HG03342 (cell line): ENCODE measurements at regions not wholly inside any gene's neighbourhood (a gene's known extent, or its start where the extent isn't known, plus 50 kb on each side); places are given as distances from the start of the nearest gene placed in this dataset.
"Not testable (repeated sequence)": the region's sequence is repeated elsewhere in the genome, so short reads cannot be mapped to it uniquely, and the experiment has no call there.

Experiments
- ATAC-seq: cut with Tn5 transposase; IDR thresholded peaks from one replicate; pipeline ENCODE4 v1.9.1; 2021; ENCODE audit warnings: mild to moderate bottlenecking, moderate library complexity; ENCODE audit not compliant: unreplicated experiment

DNA sequence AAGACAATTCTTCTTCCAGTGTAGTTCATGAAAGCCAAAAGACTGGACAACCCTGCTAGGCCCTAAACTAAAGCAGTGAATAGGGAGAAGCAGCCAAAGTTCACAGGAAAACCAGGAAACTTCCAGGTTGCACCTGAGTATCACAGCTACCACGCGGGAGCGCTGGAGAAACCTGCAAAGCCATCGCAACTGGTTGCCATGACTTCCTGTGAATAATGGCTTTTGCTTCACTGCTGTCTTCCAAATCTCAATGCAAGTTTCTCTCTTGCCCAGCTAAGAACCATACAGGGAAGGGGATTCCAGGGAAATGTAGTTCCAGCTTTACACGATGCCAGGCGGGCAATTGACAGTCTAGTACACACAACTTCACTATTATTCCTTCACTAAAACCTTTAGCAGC, 114.1 kb downstream of the GXYLT1 start:
- no peak for ATAC-seq

GRCh38 chr12:42027546-42027945, 117.1 kb downstream of the GXYLT1 start:
- no peak for ATAC-seq

DNA sequence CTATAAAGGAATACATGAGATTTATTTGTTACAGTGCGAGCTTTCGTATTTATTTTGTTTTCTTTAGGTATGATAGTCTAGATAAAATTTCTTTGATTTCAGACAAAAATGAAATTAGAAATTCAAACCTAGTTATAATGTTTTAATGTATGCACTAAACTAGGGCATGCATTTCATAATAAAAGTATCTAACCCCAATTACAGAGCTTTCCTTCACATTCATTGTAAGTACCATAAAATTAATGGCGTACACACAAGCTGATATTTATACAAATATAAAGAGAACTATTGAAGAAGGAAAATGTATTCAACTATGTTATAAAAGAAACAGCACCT, 120.2 kb downstream of the GXYLT1 start:
- ATAC-seq = no peak

- peak; percentile 94 for ATAC-seq
Measured at GRCh38 chr12:42023733-42024494, 120.8 kb downstream of the GXYLT1 start.

DNA sequence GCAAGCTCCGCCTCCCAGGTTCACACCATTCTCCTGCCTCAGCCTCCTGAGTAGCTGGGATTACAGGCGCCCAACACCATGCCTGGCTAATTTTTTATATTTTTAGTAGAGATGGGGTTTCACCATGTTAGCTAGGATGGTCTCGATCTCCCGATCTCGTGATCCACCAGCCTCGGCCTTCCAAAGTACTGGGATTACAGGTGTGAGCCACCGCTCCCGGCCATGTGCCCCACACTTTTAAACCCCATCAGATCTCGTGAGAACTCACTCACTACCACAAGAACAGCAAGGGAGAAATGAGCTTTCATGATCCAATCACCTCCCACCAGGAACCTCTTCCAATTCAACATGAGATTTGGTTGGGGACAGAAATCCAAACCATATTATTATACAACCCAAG, 122.7 kb downstream of the GXYLT1 start:
- ATAC-seq = not testable (repeated sequence)

DNA sequence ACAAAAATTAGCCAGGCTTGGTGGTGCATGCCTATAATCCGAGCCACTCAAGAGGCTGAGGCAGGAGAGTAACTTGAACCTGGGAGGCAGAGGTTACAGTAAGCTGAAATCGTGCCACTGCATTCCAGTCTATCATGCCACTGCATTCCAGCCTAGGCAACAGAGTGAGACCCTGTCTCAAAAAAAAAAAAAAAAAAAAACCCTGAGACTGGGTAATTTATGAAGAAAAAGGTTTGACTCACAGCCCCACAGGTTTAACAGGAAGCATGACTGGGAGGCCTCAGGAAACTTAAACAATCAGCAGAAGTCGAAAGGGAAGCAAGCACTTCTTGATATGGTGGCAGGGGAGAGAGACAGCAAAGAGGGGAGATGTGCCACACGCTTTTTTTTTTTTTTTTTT, 123.2 kb downstream of the GXYLT1 start:
- ATAC-seq = no peak

GRCh38 chr12:42020226-42020625, 124.4 kb downstream of the GXYLT1 start:
- ATAC-seq = no peak

DNA sequence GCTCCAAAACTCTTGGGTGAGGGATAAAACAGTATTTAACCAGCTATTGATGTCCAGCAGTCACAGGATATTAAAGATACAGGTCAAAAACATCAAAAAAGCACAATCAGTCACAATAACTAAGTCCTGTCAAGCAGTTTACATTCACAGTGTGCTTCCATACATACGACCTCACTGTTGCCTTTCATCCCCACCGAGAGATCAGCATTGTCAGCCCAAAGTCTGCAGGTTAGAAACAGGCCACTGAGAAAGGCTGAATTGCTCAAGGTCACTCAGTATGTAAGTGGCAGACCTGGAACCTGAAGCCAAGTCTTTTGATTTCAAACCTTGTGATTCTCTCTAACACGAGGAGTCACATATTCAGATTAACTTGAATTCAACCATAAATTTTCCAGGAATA, 124.9 kb downstream of the GXYLT1 start:
- no peak for ATAC-seq

DNA sequence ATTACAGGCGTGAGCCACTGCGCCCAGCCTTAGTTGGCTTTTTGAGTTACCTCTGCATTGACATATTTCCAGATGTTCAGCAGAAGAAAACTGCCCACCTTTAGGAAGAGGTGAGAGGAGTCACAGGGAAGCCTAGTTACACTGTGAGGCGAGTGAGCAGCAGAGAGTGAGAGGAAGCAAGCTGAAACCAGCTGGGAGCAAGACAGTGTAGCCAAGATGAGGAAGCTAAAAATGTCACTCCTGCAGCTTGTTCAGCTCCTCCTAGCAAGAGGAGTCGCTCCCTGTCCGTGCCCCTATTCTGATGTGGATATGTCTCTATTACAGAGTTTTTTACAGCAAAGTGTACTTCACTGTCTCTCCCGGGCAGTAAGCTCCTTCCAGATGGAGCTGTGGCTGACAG, 127.6 kb downstream of the GXYLT1 start:
- no peak for ATAC-seq

DNA sequence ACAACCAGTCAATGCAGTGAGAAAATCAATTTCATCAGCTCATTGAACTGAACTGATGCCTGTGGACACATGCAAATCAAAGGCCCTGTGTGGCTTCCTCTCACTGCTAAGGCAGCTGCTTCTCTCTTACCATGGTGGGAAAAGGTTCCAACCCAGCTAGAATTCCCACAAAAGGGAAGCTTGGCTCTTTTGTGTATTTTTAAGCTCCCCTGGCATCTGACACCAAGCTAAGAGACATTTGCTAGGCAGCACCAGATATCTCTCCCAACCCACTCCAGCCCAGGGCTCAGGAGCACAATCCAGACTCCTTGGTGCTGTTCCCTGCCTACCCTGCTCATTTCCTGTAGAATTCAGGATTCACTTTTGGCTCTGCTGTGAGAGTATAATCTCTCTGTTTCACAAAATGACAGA, 129.6 kb downstream of the GXYLT1 start:
- no peak for ATAC-seq

GRCh38 chr12:42012501-42012900, 132.2 kb downstream of the GXYLT1 start:
- ATAC-seq = not testable (repeated sequence)

- ATAC-seq = no peak
Measured at GRCh38 chr12:42010715-42011114, 134.0 kb downstream of the GXYLT1 start.

GRCh38 chr12:42010257-42010656, 134.4 kb downstream of the GXYLT1 start:
- no peak for ATAC-seq

DNA sequence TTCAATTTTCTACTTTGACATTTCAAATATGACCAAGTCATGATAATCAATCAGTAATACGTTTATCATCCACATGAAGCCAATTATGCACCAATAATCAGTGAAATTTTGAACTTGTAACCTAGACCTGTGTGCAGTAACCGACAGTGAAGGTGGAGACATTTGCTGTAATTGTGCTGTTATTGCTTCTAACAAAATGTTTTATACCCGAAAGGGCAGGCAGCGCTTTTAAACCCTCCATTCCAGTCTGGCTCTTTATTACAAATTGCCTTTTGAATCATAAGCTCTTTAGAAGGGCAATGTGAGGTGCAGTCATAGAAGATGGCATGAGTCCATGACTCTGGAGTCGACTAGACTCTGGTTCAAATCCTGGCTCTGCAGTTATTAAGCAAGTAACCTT, 135.7 kb downstream of the GXYLT1 start:
- ATAC-seq = no peak

DNA sequence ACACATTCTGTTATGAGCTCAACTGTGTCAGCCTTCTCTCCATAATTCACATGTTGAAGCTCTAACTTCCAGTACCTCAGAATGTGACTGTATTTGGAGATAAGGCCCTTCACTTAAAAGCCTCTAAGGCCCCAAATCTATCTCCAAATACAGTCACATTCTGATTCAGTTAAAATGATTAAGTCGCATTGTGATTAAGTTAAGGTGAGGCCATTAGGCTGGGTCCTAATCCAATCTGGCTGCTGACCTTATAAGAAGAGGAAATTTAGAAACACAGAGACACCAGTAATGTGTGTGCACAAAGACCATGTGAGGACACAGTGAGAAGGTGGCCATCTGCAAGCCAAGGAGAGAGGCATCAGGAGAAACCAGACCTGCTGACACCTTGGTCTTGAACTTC, 141.6 kb downstream of the GXYLT1 start:
- ATAC-seq = no peak

DNA sequence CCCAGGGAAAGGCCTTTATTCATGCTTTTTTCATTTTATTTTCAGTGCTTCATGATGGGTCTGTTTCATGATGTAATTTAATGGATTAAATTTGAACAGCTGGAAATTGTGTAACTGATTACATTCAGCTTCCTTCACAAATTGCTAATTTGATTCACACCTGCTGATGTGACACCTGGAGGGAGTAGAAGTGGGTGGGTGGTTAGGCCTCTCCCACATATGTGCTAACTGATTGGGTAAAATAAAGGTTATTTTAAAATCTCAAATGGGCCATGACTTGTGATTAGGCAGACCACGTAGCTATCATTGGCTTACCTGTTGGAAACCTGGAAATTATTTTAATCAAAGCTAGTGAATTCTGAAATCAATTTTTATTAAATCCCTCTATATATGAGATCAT, 142.1 kb downstream of the GXYLT1 start:
- ATAC-seq = no peak

DNA sequence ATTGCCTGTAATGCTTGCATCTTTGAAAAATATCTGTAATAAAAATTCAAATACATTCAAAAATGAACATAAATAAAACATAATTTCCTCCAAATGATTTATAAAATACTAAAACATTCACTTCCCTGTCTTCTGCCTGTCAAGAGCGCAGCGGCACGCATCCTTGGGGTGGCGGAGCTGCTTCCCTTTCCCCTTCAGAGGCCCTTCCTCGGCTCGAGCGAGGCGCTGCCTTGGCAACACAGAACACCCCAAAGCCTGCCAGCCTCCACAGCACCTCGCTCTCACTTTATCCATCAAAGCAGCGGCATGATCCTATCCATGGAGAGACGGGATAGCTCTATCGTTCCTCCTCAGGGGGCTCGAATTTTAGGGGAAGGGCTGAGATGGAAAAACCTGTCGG, 146.2 kb downstream of the GXYLT1 start:
- no peak for ATAC-seq

- no peak for ATAC-seq
Measured at GRCh38 chr12:41993283-41993682, 151.4 kb downstream of the GXYLT1 start.

DNA sequence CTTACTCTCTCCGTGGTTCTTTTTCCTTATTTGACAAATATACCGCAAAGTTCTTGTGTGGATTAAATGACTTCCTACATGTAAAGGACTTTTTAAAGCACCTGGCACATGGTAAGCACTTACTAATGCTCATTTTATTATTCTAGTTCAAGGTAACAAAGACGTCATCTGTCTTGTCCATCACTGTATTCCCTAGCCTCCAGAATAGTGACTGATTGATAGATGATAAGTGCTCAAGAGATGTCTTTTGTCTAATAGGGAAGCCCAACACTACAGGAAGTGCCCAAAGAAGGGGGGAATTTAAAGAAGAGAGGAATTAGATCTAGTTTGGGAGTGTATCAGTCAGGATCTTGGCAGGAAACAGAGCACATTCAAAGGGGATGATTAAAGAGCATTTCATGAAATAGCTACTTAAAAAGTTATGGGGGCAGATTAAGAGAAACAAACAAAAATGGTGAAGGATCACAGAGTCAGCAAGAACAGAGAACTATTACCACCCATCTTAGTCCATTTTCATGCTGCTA, 151.9 kb downstream of the GXYLT1 start:
- no peak for ATAC-seq

GRCh38 chr12:41992022-41992421, 152.7 kb downstream of the GXYLT1 start:
- no peak for ATAC-seq

DNA sequence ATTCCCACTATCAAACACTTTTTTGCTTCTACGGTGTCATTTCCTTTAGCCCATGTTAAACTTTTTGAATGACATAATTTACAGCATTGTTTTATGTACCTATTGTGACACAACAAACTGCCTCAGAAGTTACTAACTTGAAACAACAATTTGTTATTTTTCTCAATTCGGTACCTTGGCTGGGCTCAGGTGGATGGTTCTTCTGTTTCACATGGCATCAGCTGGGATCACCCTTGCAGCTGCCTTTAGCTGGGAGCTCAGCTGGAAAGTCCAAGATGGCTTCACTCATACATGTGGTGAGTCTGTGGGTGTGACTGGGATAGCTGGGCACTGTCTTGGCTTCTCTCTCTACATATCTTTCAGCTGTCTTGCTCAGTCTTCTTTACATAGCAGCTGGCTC, 156.0 kb downstream of the GXYLT1 start:
- no peak for ATAC-seq

GRCh38 chr12:41986513-41986912, 158.2 kb downstream of the GXYLT1 start:
- not testable (repeated sequence) for ATAC-seq

DNA sequence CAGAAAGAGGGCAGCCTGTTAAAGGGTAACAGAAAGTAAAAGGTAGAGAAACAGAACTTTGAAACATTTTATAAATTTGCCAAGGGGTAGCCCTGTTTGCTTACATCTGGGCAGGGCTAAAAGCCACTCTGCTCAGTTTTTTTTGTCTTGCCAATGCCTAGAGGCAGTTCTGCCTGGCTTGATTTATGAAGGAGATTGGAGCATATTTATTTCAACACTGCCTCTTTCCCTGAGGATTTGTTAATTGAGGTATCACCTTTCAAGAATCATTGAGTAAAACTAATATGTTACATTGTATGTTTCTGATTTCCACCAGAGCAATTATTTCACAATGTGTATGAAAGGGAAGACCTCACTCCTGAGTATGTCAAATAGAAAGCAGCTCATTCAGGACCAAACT, 160.8 kb downstream of the GXYLT1 start:
- no peak for ATAC-seq
